IPS-18a (cell line): ENCODE measurements at regions not wholly inside any gene's neighbourhood (a gene's known extent, or its start where the extent isn't known, plus 50 kb on each side); places are given as distances from the start of the nearest gene placed in this dataset.
"Not testable (repeated sequence)": the region's sequence is repeated elsewhere in the genome, so short reads cannot be mapped to it uniquely, and the experiment has no call there.

ENCODE experiments used
- H3K27ac ChIP-seq: one replicate; pipeline ENCODE4 v1.5.1; 2013; ENCODE audit warnings: low read length
- H3K27me3 ChIP-seq: one replicate; pipeline ENCODE4 v1.6.1; 2013; ENCODE audit warnings: mild to moderate bottlenecking, low read length; ENCODE audit not compliant: control insufficient read depth, insufficient read depth
- H3K36me3 ChIP-seq: one replicate; pipeline ENCODE4 v1.6.1; 2013; ENCODE audit warnings: low read depth, low read length; ENCODE audit not compliant: control insufficient read depth
- H3K4me1 ChIP-seq: one replicate; pipeline ENCODE4 v1.6.1; 2013; ENCODE audit warnings: low read depth, low read length; ENCODE audit not compliant: control insufficient read depth
- H3K4me3 ChIP-seq: one replicate; pipeline ENCODE4 v1.5.1; 2013; ENCODE audit warnings: low read length
- H3K9ac ChIP-seq: one replicate; pipeline ENCODE4 v1.6.1; 2013; ENCODE audit warnings: mild to moderate bottlenecking, low read length, moderate library complexity
- H3K9me3 ChIP-seq: one replicate; pipeline ENCODE4 v1.6.1; 2013; ENCODE audit warnings: low read depth, low read length; ENCODE audit not compliant: control insufficient read depth

- no peak overlapping the region for H3K27ac ChIP-seq
- H3K4me3 ChIP-seq, result no peak overlapping the region
- H3K4me1 ChIP-seq, result no peaks in the 10 kb centered on the region
- no peaks in the 10 kb centered on the region for H3K27me3 ChIP-seq
- no peaks in the 10 kb centered on the region for H3K9me3 ChIP-seq
- no peak overlapping the region for H3K9ac ChIP-seq
- H3K36me3 ChIP-seq, result no peaks in the 10 kb centered on the region
Observed at GRCh38 chr2:212814941-212815340, 276.3 kb upstream of the ERBB4 start.

- H3K27ac ChIP-seq, result no peak overlapping the region
- H3K4me1 ChIP-seq, result no peaks in the 10 kb centered on the region
Observed at GRCh38 chr2:212811921-212812320, 273.3 kb upstream of the ERBB4 start.

GRCh38 chr2:212811036-212811805 lies 272.6 kb upstream of the ERBB4 start:
- H3K36me3 ChIP-seq, result no peaks in the 10 kb centered on the region
- no peak overlapping the region for H3K4me3 ChIP-seq
- no peak overlapping the region for H3K27ac ChIP-seq

More at GRCh38 chr2:212811921-212812320, 273.3 kb upstream of the ERBB4 start:
- H3K9ac ChIP-seq, result no peak overlapping the region
- H3K9me3 ChIP-seq, result no peaks in the 10 kb centered on the region
- H3K4me3 ChIP-seq, result no peak overlapping the region
- H3K36me3 ChIP-seq, result no peaks in the 10 kb centered on the region
- no peaks in the 10 kb centered on the region for H3K27me3 ChIP-seq

GRCh38 chr2:212797484-212798205 lies 259.0 kb upstream of the ERBB4 start:
- Histone ChIP-seq H3K27ac (no peak overlapping the region), H3K9ac (no peak overlapping the region), H3K9me3 (no peaks in the 10 kb centered on the region), H3K4me3 (no peak overlapping the region), H3K36me3 (no peaks in the 10 kb centered on the region), H3K4me1 (no peaks in the 10 kb centered on the region), H3K27me3 (no peaks in the 10 kb centered on the region)

More at GRCh38 chr2:212811036-212811805, 272.6 kb upstream of the ERBB4 start:
- Histone ChIP-seq H3K9me3 (no peaks in the 10 kb centered on the region), H3K4me1 (no peaks in the 10 kb centered on the region), H3K9ac (no peak overlapping the region), H3K27me3 (no peaks in the 10 kb centered on the region)

GRCh38 chr2:212794471-212794870 lies 255.9 kb upstream of the ERBB4 start:
- Histone ChIP-seq H3K27ac (no peak overlapping the region), H3K4me3 (no peak overlapping the region), H3K4me1 (no peaks in the 10 kb centered on the region), H3K27me3 (no peaks in the 10 kb centered on the region), H3K9ac (no peak overlapping the region), H3K36me3 (no peaks in the 10 kb centered on the region), H3K9me3 (no peaks in the 10 kb centered on the region)

- Histone ChIP-seq H3K36me3 (no peaks in the 10 kb centered on the region), H3K9me3 (no peaks in the 10 kb centered on the region), H3K4me3 (no peak overlapping the region), H3K9ac (no peak overlapping the region), H3K27me3 (no peaks in the 10 kb centered on the region), H3K4me1 (no peaks in the 10 kb centered on the region), H3K27ac (no peak overlapping the region)
Observed at GRCh38 chr2:212791569-212791968, 253.0 kb upstream of the ERBB4 start.

- H3K27me3 ChIP-seq, H3K4me3 ChIP-seq, H3K36me3 ChIP-seq, H3K27ac ChIP-seq, H3K9ac ChIP-seq, H3K4me1 ChIP-seq: not testable (repeated sequence)
- H3K9me3 ChIP-seq, result peaks cover 12% of the 10 kb centered on the region
Observed at GRCh38 chr2:212786088-212786487, 247.5 kb upstream of the ERBB4 start.

GRCh38 chr2:212777020-212777491 lies 238.5 kb upstream of the ERBB4 start:
- no peaks in the 10 kb centered on the region for H3K9me3 ChIP-seq
- H3K27me3 ChIP-seq, result no peaks in the 10 kb centered on the region
- H3K36me3 ChIP-seq, result no peaks in the 10 kb centered on the region
- H3K9ac ChIP-seq, result no peak overlapping the region
- H3K4me1 ChIP-seq, result no peaks in the 10 kb centered on the region
- H3K27ac ChIP-seq, result no peak overlapping the region
- H3K4me3 ChIP-seq, result no peak overlapping the region

- no peaks in the 10 kb centered on the region for H3K4me1 ChIP-seq
- no peak overlapping the region for H3K9ac ChIP-seq
- no peak overlapping the region for H3K27ac ChIP-seq
- no peaks in the 10 kb centered on the region for H3K36me3 ChIP-seq
- no peak overlapping the region for H3K4me3 ChIP-seq
- no peaks in the 10 kb centered on the region for H3K27me3 ChIP-seq
- no peaks in the 10 kb centered on the region for H3K9me3 ChIP-seq
Observed at GRCh38 chr2:212773808-212774339, 235.3 kb upstream of the ERBB4 start.

- no peak overlapping the region for H3K27ac ChIP-seq
- no peaks in the 10 kb centered on the region for H3K36me3 ChIP-seq
- no peaks in the 10 kb centered on the region for H3K9me3 ChIP-seq
- no peak overlapping the region for H3K9ac ChIP-seq
- H3K4me1 ChIP-seq, result no peaks in the 10 kb centered on the region
- no peaks in the 10 kb centered on the region for H3K27me3 ChIP-seq
- no peak overlapping the region for H3K4me3 ChIP-seq
Observed at GRCh38 chr2:212770240-212770639, 231.6 kb upstream of the ERBB4 start.

GRCh38 chr2:212766921-212767320 lies 228.3 kb upstream of the ERBB4 start:
- Histone ChIP-seq H3K4me3 (no peak overlapping the region), H3K9me3 (no peaks in the 10 kb centered on the region), H3K36me3 (no peaks in the 10 kb centered on the region), H3K27ac (no peak overlapping the region), H3K9ac (no peak overlapping the region), H3K27me3 (no peaks in the 10 kb centered on the region), H3K4me1 (no peaks in the 10 kb centered on the region)
